NOMO-1 treated with dmso at 0.1 percent for 144 hours (cell line): ENCODE measurements at regions not wholly inside any gene's neighbourhood (a gene's known extent, or its start where the extent isn't known, plus 50 kb on each side); places are given as distances from the start of the nearest gene placed in this dataset.
"Not testable (repeated sequence)": the region's sequence is repeated elsewhere in the genome, so short reads cannot be mapped to it uniquely, and the experiment has no call there.

Experiments used
- DNase-seq: peaks from one replicate; lab custom pipeline; 2025; ENCODE audit not compliant: unreplicated experiment; lab: John Stamatoyannopoulos, UW

DNA sequence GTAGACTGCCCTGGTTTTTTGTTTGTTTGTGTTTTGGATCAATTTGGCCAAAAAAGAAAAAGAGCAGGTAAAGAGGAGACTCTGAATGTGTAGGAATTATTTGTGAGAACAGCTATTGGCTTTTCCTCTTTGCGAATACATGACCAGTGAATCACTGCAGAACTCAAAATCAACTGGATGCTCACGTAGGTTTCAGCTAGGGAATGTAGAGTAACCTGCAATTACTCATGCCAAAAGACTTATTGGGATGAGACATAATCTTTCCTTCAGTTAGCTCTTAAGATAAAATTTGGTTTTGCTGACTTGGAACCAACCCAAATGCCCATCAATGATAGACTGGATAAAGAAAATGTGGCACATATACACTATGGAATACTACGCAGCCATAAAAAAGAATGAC lies 348.0 kb downstream of the NPR3 start:
- DNase-seq, result no peak

DNA sequence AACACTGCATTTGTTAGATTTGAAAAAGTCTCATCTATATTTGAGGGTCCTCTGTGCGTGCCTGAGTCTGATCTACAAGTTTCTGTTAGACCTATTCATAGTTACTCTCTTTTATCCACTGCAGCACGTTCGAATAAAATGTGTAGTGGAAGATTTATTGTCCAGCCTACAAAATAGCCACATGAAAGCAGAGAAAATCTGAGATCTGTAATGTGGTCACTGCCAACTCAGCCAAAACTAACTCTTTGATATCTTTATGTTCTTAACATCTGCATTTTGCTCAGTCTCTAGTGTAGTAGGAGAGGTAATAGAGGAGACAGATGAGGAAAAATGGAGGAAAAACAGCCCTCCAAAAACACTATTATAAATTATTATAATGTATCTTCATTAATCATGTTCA lies 354.0 kb downstream of the NPR3 start:
- no peak for DNase-seq

DNA sequence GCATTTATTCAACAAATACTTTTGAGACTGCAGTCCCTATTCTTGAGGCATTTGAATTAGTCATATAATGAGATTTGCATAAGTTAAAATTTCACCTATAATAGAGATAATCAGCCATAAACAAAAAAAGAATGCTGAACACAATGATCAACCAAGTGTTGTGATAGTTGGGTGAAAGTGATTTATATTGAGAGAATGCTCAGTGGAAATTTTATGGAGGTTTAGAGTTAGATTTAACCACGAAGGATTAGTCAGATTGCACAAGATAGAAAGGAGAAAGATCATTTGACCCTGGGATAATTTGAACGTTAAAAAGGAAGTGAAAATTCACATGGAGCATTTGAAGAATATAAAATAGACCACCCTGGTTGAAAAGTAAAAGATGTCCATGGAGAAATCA lies 356.2 kb downstream of the NPR3 start:
- no peak for DNase-seq

DNA sequence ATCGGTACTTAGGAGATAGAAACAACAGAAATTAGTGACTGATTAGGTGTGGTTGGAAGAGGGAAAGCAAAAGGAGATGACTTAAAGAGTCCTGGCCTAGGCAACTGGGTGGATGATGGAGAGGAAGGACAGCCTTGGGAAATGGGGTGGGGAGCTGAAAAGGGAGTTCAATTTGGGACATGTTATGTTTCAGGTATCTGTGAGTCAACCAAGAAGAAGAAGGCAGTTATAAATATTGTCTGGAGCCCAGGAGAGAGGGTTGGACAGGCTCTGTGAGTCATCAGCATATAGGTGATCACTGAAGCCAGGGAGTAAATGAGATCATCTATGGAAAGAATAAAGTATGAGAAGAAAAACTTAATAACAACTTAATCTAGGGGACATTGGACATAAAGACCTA lies 357.7 kb downstream of the NPR3 start:
- no peak for DNase-seq

DNA sequence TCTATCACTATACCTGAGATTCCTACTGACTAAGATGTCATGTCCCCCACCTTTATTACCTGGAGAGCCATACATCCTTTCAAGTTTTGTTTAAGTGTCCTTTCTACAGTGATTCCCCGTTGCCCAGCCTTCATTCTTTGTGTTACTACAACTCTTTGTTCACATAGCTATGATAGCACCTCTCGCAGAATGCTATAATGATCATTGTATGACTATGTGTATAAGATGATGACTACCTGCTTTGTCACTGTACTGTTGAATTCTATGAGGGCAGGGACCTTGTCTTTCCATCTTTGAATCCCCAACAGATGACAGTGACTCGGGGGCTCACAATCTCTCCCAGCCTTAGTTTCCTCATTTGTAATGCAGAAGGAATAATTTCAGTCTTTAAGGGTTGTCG lies 361.2 kb downstream of the NPR3 start:
- no peak for DNase-seq

DNA sequence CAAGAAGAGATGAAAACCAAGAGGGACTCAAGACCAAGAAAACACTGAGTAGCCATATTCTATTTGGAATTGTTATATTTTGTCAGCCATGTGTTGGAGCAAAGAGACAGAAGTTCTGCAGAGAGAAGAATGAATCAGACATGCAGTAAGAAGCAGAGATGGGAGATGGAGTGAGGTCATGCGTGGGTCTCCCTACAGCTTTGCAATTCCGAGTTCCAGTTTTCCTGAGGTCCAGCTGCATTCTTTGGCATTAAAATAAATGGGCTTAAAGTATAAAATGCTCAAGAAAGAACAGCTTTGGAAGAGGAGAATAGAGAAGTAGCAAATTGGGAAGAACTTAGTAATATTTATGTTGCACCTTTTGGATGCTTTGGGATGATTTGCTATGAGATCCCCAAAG lies 361.6 kb downstream of the NPR3 start:
- no peak for DNase-seq

DNA sequence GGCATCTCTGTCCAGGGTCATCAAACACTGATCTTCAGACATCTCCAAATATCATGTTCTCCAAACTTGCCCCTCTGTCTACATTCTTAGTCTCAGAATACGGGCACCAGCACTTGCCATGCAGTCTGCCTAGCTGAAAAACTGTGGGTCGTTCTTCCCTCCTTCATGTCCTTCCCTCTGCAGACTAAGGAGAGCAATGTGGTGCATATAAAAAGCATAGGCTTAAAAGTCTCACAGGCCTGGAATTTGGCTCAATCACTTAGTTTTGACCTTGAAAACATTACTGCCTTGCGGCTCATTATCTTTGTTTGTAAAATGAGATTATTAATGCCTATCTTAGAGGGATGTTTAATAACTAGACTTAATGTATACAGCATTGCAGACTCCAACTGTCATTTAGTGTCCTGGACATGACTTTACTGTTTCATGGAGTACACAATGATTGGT lies 362.8 kb downstream of the NPR3 start:
- no peak for DNase-seq

DNA sequence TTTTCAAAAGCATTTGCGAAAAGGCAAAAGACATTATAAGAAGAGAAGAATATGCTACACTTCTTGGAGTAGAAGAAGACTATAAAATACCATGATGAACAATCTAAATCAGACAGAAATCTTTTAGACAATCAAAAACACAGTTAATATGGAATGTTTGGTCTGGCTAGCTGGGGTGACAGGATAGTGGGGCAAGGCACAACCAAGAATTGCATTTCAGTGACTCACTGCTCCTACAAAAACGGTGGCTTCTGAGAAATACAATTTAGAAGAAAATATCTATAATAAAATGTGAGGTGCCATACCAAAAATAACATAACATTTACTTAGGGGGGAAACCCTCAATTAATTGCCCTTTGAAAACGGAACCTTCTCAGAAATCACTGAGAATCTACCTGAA lies 363.4 kb downstream of the NPR3 start:
- DNase-seq, result no peak

DNA sequence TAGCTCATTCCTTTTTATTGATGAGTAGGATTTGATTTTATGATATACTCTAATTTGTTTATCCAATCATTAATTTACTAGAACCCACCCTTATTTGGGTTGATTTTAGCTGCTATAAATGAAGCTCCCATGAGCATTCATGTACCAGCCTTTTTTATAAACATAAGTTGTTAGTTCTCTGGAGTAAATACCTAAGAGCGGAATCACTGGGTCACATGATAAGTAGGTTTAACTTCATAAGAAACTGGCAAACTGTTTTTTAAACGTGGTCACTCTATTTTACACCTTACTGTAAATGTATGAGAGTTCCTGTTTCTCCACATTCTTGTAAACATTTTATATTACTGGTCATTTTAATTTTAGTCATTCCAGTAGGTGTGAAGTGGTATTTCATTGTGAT lies 364.6 kb downstream of the NPR3 start:
- DNase-seq, result no peak

DNA sequence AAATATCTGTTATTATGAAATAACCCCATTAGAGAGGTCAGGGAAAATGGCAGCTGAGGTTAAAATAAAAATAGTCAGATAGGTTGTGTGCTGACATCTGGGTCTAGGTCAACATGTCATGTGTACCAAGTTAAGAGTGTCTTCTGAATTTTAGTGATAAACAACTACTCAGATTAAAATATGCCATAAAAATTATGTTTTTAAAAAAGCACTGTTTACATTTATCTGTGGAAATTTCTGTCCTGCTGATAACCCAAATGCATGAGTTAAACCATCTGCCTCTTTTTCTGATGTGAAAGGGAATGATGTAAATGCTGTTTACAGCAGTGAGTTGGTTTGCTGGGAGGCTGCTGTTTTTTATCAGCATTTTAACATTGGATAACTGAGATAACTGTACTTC lies 361.2 kb upstream of the TARS1 start:
- DNase-seq, result no peak

DNA sequence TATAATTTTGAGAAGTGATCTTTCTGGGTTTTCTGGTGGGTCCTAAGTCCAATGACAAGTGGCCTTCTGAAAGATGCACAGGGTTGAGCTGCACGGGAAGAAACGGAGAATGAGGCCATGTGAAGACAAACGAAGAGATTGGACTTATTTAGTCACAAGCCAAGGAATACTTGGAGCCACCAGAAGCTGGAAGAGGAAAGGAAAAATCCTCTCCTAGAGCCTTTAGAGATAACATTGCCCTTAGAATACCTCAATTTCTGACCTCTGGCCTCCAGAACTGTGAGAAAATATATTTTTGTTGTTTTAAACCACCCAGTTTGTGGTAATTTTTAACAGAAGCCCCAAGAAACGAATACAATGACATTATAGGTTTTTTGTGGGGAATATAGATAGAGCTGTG lies 360.5 kb upstream of the TARS1 start:
- no peak for DNase-seq

DNA sequence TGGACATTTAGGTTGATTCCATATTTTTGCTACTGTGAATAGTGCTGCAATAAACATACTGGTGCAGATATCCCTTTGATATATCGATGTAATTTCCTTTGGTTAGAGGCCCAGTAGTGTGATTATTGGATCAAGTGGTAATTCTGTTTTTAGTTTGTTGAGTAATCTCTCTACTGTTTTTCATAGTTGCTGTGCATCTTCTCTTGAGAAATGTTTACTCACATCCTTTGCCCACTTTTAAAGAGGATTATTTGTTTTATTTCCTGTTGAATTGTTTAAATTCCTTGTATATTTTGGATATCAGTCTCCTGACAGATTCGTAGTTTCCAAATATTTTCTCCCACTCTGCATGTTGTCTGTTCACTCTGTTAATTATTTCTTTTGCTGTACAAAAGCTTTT lies 352.6 kb upstream of the TARS1 start:
- no peak for DNase-seq

DNA sequence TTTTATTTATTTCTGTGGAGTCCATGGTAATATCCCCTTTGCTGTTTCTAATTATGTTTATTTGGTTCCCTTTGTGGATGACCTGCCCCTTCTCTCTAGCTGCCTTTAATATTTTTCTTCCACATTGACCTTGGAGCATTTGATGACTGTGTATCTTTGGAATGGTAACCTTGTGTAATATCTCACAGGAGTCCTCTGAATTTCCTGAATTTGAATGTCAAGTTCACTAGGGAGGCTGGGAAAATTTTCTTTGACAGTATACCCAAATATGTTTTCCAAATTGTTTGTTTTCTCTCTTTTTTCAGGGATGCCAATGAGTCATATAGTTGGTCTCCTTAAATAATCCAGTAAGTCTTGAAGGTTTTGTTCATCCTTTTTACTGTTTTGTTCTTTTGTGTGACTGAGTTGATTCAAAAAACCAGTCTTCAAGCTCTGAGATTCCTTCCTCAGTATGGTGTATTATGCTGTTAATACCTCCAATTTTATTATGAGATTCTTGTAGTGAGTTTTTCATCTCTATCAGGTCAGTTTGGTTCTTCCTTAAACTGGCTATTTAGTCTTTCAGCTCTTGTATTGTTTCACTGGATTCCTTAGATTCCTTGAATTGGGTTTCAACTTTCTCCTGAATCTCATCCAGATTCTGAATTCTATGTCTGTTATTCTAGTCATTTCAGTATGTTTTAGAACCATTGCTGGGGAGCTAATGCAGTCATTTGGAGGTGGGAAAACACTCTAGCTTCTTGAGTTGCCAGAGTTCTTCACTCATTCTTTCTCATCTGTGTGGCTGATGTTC lies 349.0 kb upstream of the TARS1 start:
- DNase-seq, result no peak

DNA sequence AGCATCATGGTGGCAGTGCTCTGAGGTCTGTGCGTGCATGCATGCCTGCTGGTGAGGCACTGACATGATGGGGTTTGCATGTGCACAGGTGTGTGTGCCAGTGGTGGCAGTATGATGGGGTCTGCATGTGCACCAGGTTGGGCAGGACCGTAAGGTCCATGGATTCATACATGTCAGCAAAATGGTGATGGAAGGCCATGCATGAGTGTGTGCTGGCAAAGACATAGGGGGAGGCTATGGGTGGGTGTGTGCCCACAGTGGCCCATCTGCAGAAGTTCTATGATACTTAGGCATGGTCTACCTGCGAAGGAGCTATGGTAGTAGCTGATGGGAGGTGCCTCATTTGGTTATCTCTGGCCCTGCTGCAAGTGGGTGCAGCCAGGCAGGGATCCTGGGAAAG lies 348.0 kb upstream of the TARS1 start:
- DNase-seq, result no peak

DNA sequence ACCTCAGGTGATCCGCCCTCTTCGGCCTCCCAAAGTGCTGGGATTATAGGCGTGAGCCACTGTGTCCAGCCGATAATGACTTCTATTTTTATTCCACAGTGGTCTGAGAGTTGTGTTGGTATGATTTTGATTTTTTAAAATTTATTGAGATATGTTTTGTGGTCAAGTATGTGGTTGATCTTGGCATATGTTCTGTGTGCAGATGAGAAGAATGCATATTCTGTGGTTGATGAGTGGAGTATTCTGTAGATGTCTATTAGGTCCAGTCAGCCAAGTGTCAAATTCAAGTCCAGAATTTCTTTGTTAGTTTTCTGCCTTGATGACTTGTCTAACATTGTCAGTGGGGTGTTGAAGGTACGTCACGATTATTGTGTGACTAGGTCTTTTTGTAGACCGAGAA lies 338.2 kb upstream of the TARS1 start:
- no peak for DNase-seq

DNA sequence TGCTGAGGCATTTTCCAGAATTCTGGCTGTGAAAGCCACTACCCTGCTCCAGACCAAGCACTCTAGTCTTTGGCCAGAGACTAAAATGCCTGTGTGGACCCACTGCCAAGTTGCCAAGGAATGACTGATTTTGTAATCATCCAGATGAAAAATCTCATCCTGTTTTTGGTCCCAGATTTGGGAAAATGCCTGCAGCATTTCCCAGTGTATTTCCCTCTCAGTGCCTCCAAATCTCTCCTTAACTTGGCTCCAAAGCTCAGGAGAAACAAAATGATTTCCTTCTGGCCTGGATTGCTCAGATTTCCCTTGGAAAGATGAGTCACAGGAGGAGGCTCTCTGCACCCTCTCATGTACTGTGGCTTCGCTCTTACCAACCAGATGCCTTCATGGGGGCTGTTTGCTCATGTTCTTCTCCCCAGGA lies 335.2 kb upstream of the TARS1 start:
- DNase-seq, result no peak

DNA sequence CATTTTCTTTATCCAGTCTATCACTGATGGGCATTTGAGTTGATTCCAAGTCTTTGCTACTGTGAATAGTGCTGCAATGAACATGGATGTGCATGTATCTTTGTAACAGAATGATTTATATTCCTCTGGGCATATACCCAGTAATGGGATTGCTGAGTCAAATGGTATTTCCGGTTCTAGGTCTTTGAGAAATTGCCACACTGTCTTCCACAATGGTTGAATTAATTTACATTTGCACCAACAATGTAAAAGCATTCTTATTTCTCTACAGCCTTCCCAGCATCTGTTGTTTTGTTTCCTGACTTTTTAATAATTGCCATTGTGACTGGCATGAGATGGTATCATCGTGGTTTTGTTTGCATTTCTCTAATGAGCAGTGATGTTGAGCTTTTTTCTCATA lies 330.3 kb upstream of the TARS1 start:
- not testable (repeated sequence) for DNase-seq

DNA sequence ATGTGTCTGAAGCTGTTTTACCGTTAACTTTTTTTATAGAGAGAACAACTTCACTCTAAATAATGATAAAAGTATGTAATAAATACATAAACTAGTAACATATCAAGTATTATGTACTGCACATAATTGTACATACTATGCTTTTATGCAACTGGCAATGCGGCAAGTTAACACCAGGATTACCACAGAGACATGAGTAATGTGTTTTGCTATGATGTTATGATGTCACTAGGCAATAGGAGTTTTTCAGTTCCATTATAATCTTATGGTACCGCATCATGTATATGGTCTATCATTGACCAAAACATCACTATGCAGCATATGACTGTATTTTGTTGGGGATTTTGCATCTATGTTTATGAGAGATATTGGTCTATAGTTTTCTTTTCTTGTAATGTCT lies 326.4 kb upstream of the TARS1 start:
- DNase-seq, result no peak

DNA sequence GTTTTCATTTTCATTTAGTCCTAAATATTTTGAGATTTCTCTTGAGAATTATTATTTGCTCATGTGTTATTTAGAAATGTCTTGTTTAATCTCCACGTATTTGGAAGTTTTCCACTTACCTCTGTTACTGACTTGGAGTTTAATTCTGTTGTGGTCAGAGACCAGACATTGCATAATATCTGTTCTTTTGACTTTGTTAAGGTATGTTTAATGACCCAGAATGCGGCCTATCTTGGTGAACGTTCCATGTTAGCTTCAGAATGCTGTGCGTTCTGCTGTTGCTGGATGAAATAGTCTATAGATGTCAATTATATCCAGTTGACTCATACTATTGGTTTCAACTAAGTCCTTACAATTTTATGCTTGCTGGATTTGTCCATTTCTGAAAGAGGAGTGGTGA lies 325.3 kb upstream of the TARS1 start:
- DNase-seq, result no peak

DNA sequence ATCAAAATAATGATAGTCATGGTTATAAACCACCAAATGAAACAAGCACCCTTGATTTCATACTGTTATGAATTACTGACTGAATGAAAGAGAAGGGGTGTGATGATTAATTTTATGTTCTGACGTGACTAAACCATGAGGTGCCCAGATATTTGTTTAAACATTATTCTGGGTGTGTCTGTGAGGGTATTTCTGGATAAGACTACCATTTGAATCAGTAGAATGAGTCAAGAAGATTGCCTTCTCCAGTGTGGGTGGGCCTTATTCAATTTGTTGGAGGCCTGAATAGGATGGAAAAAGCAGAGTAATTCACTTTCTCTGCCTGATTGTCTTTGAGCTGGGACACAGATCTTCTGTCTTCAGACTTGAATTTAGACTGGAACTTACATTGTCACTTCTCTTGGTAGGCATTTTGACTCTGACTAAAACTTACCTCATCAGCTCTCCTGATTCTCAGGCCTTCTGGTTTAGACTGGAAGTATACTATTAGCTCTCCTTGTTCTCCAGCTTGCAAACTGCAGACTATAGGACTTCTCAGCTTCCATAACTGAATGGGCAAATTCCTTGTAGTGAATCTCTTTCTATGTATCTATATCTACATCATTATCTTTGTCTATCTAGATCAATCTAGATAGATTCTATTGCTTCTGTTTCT lies 321.9 kb upstream of the TARS1 start:
- DNase-seq, result no peak

DNA sequence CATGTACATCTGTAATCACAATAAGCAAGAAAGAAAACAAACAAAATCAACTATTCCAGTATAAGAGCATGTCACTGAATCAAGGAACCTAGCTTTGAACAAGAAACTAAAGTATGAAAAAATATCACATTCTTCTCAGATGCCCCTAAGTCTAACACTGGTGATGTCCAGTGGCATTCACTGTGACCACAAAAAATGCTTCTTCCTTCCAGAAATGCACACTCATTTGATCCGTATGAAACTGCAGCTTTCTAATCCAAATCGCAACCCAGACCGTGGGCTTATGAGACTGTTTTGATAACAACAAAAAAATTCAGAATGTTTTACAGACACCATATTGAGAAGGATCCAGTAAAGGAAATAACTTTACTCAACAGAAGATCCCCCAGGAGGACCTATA lies 320.1 kb upstream of the TARS1 start:
- no peak for DNase-seq

DNA sequence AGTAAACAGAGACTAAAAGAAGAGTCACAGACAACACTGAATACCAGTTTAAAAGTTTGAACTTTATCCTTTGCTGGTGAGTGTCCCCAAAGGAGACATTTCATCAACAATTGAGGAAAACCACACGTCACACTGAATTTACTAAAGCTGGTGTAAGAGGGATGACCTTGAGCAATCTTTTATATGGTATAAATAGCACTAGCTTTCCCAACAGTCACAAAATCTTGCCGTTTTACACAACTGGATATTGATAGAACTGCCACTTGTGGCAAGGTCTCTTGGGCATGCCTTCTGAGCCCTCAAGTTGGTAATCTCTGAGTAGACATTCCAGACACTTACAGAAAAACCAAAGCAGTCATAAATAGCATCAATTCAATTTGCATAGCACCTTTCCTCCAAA lies 311.5 kb upstream of the TARS1 start:
- DNase-seq, result peak; percentile 53

DNA sequence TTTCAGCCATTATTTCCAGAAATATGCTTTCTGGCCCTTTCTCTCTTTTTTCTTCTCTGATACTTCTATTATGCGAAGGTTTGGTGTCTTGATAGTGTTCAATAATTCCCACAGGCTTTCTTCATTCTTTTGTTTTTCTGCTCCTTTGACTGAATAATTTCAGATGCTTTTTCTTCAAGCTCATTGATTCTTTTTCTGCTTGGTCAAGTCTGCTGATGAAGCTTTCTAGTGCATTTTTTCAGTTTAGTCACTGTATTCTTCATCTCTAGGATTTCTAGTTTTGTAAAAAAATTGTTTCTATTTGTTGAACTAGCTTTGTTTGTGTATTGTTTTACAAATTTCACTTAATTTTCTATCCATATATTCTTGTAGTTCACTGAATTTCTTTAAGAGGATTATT lies 304.0 kb upstream of the TARS1 start:
- DNase-seq, result no peak
